Adrenal gland (tissue), 9 donors: ENCODE measurements at regions not wholly inside any gene's neighbourhood (a gene's known extent, or its start where the extent isn't known, plus 50 kb on each side); places are given as distances from the start of the nearest gene placed in this dataset.
"Not testable (repeated sequence)": the region's sequence is repeated elsewhere in the genome, so short reads cannot be mapped to it uniquely, and the experiment has no call there.

ENCODE experiments used
- DNase-seq, 7 donors: peaks; one replicate each; pipeline ENCODE4 v3.0.0-alpha.2; 2019 to 2020
- H3K27ac ChIP-seq, 5 donors: fragments of 200-600 bp; sonication (generic) in 4 of 5; 1 replicate in 3 of 5; 2 replicates in 2 of 5; pipeline versions ENCODE4 v1.5.1 to v1.8.0; 2016 to 2020; ENCODE audit warnings: mild to moderate bottlenecking in 1 of 5
- H3K27me3 ChIP-seq: fragments of 200-600 bp; 2 replicates; pipeline ENCODE4 v1.8.0; 2021
- H3K36me3 ChIP-seq, 2 donors: fragments of 200-600 bp; replicated peaks in 1 of 2; 1 replicate in 1 of 2; 2 replicates in 1 of 2; pipeline versions ENCODE4 v1.5.1 to v1.8.0; 2018 to 2022
- H3K4me1 ChIP-seq, 2 donors: fragments of 200-600 bp; replicated peaks in 1 of 2; 1 replicate in 1 of 2; 2 replicates in 1 of 2; pipeline versions ENCODE4 v1.5.1 to v1.8.0; 2018 to 2021
- H3K4me3 ChIP-seq, 4 donors: fragments of 200-600 bp; sonication (generic) in 3 of 4; one replicate each; pipeline ENCODE4 v1.5.1; 2016 to 2018
- H3K9me3 ChIP-seq, 3 donors: fragments of 200-600 bp; sonication (generic) in 1 of 3; replicated peaks in 1 of 3; 1 replicate in 2 of 3; 2 replicates in 1 of 3; pipeline versions ENCODE4 v1.5.1 to v1.8.0; 2016 to 2021
- POLR2A ChIP-seq, 2 donors: fragments of 450-650 bp; IDR thresholded peaks; one replicate each; pipeline ENCODE4 v1.6.1; 2017; ENCODE audit warnings: antibody characterized with exemption in 2 of 2, mild to moderate bottlenecking in 2 of 2, moderate library complexity in 1 of 2
- WGBS, 4 donors: extraction: QIAGEN DNeasy Blood & Tissue Kit in 2 of 4; methylation state at CpG; one replicate each; pipeline versions ENCODE4 v1.1.5 to v1.1.7; 2013 to 2017; 5-methylcytosine and 5-hydroxymethylcytosine counted together
- intact Hi-C, 2 donors: fragments of 100-400 bp; cut with DNase I; formaldehyde crosslinking; loops; one replicate each; pipeline versions ENCODE4 v1.14.1 to v1.15.0; 2022 to 2023
- TF ChIP-seq, protein P1 (sequence below), 6 experiments: fragments of 450-650 bp in 4 of 6; fragments of 200-600 bp in 2 of 6; sonication (generic) in 1 of 6; IDR thresholded peaks; 1 replicate in 5 of 6; 2 replicates in 1 of 6; pipeline versions ENCODE4 v1.5.1 to v1.8.0; 2016 to 2021; ENCODE audit warnings: antibody characterized with exemption in 6 of 6, mild to moderate bottlenecking in 2 of 6, moderate library complexity in 1 of 6
- donor health status: healthy with polysubstance abuse.
- donor health status: Bipolar disorder and iron deficiency.
- donor health status: DM: yes; HTN: yes; CAD: no.
- donor health status: DM: no; HTN: no; CAD: no.
- donor health status: DM: no; HTN: no; CAD: no.

DNA sequence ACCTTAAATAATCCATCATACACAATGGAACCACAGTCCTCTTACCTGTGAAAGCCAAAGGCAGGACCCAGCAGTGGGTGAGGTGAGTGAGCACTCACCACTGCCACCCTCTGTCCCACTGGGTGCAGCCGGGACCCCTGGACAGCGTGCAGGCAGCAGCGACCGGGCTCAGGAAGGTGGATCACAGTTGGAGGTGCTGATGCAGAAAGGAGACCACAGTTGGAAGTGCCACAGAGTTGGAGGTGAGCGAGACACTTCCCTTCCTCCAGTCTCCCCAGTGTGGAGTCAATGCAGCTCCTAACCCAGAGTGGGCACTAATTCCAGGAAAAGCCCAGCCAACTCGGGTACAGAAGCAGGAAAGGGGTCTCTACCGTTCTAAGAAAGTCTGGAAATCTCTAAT is 323.0 kb downstream of the KLF13 start:
- not testable (repeated sequence) for DNase-seq, H3K27me3 ChIP-seq, H3K4me1 ChIP-seq, H3K4me3 ChIP-seq, H3K9me3 ChIP-seq, H3K36me3 ChIP-seq, H3K27ac ChIP-seq
- WGBS, 4 donors: 70 to 80% (median 74%) methylated on average over 7 of the region's 7 CpGs
- intact Hi-C loops: loop anchor here in 1 of 2 donors (5.0 to 10.0 kb wide), 2 partner anchors 218 to 325 kb away; no protein-coding TSS in a partner anchor

DNA sequence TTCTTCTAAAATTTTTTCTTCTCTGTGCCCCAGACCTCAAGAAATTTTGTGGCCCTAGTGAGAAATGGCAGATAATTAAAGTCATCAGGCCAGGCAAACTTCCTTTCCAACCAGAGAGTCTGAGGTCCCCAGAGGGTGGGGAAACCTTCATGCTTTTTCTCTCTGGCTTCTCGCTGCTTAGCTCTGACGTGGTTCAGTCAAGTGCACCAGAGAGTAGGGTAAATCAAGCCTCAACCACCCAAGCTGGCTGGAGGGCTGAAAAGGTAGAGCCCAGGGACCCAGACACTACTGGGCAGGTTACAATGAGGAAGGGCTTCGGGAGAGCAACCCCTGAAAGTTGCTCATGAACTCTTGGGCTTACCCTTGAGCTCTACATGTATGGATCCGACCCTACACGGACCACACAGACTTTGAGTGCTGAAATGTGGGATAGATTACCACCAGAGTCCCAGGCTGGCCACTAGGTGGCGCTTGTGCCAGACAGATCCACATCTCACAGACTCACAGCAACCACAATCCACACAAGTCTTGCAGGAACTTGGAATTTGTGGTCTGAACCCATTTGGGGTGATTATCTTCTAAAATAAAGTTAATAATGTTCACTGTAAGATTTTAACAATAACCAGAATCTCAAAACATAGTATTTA is 323.5 kb downstream of the KLF13 start:
- H3K27ac ChIP-seq, H3K4me1 ChIP-seq, H3K4me3 ChIP-seq, H3K36me3 ChIP-seq, H3K27me3 ChIP-seq, H3K9me3 ChIP-seq: not testable (repeated sequence)
- peak in 6 of 7 donors; percentile 39 to 84 (median 70) for DNase-seq
- intact Hi-C loops: loop anchor here in 1 of 2 donors (5.0 to 10.0 kb wide), 2 partner anchors 217 to 325 kb away; no protein-coding TSS in a partner anchor
- TF ChIP-seq, protein P1, sequence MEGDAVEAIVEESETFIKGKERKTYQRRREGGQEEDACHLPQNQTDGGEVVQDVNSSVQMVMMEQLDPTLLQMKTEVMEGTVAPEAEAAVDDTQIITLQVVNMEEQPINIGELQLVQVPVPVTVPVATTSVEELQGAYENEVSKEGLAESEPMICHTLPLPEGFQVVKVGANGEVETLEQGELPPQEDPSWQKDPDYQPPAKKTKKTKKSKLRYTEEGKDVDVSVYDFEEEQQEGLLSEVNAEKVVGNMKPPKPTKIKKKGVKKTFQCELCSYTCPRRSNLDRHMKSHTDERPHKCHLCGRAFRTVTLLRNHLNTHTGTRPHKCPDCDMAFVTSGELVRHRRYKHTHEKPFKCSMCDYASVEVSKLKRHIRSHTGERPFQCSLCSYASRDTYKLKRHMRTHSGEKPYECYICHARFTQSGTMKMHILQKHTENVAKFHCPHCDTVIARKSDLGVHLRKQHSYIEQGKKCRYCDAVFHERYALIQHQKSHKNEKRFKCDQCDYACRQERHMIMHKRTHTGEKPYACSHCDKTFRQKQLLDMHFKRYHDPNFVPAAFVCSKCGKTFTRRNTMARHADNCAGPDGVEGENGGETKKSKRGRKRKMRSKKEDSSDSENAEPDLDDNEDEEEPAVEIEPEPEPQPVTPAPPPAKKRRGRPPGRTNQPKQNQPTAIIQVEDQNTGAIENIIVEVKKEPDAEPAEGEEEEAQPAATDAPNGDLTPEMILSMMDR (IDR thresholded peaks at IDR 0.05): peak in 1 of 6 experiments; percentile 25
- 0% methylated on average over 1 to 2 of the region's 6 CpGs; no CpG with 5 or more reads in 2 of the 4 donors for WGBS, 4 donors

DNA sequence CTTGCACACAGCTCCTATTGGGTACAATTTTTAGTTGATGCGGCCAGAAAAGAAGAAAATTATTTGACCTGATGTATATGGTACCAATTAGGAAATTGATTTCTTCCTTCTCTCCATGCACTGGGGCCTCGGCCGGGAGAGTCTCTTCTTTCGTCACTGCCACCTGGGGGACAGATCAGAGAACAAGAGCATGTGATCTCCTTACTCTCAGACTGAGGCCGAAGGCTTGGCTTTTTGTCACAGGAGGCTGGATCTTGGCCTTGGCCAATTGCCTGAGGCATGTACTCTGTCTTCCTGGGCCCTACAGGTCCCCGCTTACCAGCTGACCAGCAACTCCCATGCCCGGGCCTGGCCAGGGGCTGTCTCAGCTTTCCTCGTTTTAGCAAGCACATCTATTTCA is 330.3 kb downstream of the KLF13 start:
- not testable (repeated sequence) for H3K9me3 ChIP-seq, H3K27me3 ChIP-seq, H3K27ac ChIP-seq, H3K4me3 ChIP-seq, H3K4me1 ChIP-seq, DNase-seq, H3K36me3 ChIP-seq
- 72 to 85% (median 82%) methylated on average over 5 to 8 of the region's 8 CpGs for WGBS, 4 donors
- intact Hi-C loops: loop anchor here in 1 of 2 donors (10.0 kb wide), 1 partner anchor 318 kb away; no protein-coding TSS in a partner anchor

DNA sequence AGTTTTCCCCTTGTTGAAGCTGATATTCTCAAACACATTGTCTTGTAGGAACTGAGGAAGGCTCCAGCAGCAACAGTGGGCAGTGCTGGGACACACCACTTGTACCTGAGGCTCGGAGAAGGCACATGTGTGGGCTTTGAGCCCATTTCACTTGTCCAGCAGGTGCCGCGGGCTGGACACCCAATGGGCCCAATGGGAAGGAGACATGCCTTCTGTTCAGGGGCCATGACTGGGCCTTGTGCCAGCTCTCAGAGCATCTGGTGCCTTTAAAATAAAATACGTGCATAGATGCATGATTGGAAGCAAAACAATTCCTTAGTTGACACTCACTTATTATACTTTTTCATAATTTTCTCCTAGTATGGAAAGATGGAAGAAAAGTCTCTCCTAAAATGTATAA is 334.2 kb downstream of the KLF13 start:
- no peaks in the 10 kb centered on the region for H3K9me3 ChIP-seq
- no peaks in the 10 kb centered on the region for H3K36me3 ChIP-seq
- H3K27ac ChIP-seq: no peak overlapping the region
- WGBS, 4 donors: 73 to 91% (median 77%) methylated on average over 4 of the region's 4 CpGs
- TF ChIP-seq, protein P1 (IDR thresholded peaks at IDR 0.05): no peak
- no peak for TF ChIP-seq POLR2A (IDR thresholded peaks at IDR 0.05)
- H3K4me3 ChIP-seq: no peak overlapping the region
- intact Hi-C loops: no loop called here
- no peak for DNase-seq
- H3K4me1 ChIP-seq: no peaks in the 10 kb centered on the region
- H3K27me3 ChIP-seq: no peaks in the 10 kb centered on the region

DNA sequence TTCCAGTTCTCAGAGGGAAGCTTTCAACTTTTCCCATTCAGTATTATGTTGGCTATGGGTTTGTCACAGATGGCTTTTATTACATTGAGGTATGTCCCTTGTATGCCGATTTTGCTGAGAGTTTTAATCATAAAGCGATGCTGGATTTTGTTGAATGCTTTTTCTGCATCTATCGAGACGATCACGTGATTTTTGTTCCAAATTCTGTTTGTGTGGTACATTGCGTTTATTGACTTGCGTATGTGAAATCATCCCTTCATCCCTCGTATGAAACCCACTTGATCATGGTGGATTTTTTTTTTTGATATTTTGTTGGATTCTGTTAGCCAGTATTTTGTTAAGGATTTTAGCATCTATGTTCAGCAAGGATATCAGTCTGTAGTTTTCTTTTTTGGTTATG is 339.1 kb downstream of the KLF13 start:
- H3K27me3 ChIP-seq, DNase-seq, H3K36me3 ChIP-seq, H3K4me1 ChIP-seq, H3K27ac ChIP-seq, H3K4me3 ChIP-seq, H3K9me3 ChIP-seq, intact Hi-C loops: not testable (repeated sequence)
- WGBS, 4 donors: 92 to 95% (median 93%) methylated on average over 8 of the region's 8 CpGs

DNA sequence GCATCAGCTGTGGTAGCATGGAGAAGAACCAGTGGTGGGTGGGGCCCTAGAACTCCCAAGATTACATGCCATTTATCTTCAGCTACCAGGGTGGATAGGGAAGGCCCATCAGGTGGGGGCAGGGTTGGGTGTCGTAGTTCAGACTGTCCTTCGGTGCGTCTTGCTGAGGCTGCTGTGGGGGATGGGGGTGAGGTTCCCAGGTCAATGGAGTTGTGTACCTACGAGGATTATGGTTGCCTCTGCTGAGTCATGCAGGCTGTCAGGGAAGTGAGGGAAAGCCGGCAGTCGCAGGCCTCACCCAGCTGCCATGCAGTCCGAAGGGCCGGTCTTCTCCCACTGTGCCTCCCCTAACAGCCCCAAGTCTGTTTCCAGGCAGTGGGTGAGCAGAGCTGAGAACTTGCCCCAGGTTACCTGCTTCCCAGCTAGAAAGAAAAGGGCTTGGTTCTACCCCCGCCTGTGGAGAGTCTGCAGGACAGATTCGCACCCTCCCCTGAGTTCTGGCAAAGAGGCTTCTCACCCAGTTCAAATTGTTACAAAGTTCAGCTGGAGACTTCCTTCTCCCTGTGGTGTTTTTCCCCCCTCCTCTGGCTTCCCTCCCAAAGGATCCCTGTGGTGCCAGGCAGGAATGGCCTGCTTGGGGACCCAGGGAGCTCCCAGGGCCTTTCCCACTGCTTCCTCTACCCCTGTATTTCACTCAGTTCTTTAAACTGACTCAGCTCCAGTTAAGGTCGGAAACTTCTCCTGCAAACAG is 342.7 kb downstream of the KLF13 start:
- H3K9me3 ChIP-seq, H3K27me3 ChIP-seq, H3K4me1 ChIP-seq, H3K36me3 ChIP-seq, DNase-seq, intact Hi-C loops, H3K4me3 ChIP-seq, H3K27ac ChIP-seq: not testable (repeated sequence)
- 78 to 87% (median 85%) methylated on average over 8 to 11 of the region's 11 CpGs for WGBS, 4 donors

DNA sequence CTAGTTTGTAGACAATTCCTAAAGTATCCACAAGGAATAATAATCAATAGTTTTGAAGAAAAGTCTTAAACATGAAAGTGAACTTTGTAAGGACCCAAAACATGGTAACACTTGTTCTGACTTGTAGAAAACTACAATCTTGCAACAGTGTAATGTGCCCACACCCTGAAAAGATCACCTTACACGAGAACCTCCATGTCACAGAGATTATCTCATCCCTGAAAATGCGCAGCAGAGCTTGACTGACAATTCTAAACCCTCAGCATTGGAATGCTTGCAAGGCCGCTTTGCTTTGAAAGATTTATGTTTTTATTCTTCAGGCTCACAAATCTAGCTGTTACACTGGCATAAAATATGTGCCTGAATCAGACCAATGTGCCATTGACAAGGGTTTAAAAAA is 346.6 kb downstream of the KLF13 start:
- H3K4me1 ChIP-seq, H3K36me3 ChIP-seq, DNase-seq, H3K27ac ChIP-seq, H3K4me3 ChIP-seq, H3K27me3 ChIP-seq, H3K9me3 ChIP-seq, intact Hi-C loops: not testable (repeated sequence)
- WGBS, 4 donors: 58 to 72% (median 66%) methylated on average over 3 of the region's 3 CpGs

DNA sequence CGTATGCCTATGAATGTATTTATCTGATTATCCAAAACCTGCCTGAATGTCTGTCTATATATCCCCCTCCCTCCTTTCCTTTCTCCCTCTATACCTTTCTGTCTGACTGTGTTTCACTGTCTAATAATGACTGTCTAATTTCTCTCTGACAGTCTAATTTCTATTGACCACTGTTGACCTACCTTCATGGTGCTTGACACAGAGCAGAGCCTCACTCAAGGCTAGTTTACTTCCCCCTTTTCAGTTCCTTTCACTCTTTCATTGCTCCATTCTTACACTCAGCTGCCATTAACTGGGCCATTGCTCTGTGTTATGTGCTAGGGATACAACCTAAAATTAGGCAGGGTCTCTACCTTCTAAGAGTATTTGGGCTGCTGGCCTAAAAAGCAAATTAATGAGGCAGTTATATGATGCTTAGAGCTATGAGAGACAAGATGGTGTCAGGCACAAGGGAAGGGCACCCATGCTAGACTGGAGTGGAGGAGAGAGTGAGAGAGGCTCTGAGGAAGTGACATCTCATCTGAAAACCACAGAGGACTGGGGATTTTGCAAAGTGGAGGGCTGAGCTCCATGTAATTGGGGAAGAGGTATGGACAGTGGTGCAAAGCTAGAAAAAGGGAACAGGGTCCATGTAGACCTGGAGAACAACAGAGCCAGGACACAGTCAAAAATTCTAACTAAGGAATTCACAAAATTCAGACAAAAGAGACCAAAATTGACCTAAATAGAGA is 348.6 kb upstream of the CHRNA7 start:
- 81 to 90% (median 88%) methylated on average over 1 of the region's 1 CpG for WGBS, 4 donors
- H3K4me1 ChIP-seq, intact Hi-C loops: not testable (repeated sequence)

More for the DNA sequence above, 348.6 kb upstream of the CHRNA7 start:
- H3K4me3 ChIP-seq, H3K36me3 ChIP-seq, DNase-seq, H3K27ac ChIP-seq, H3K9me3 ChIP-seq, H3K27me3 ChIP-seq: not testable (repeated sequence)
